Skeletal muscle cell (primary cell): ENCODE measurements at regions not wholly inside any gene's neighbourhood (a gene's known extent, or its start where the extent isn't known, plus 50 kb on each side); places are given as distances from the start of the nearest gene placed in this dataset.

Experiments
- DNase-seq: peaks from one replicate; pipeline ENCODE4 v3.0.0-alpha.2; 2010; ENCODE audit warnings: low read depth
- H3K4me3 ChIP-seq: 2 replicates; pipeline ENCODE4 v1.5.1; 2011; ENCODE audit warnings: low read depth, mild to moderate bottlenecking, control low read depth, low read length, moderate library complexity

DNA sequence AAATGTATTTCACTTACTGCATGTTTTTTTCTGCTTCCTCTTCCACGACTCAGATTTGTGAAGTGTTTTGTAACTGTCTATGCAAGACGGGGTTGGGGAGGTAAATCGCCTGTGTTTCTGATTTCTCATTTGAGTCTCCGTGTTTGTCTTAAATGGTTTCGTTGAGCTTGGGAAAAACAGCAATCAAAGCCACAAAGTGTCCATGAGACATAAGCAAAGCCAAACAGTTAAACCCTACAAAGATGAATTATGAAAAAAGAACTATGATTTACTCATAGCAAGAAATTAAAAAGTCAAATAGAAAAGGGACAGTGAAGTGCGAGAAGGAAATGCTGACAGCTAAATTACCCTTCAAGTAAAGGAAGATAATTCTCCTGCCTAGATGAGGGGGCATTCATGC is 164.3 kb upstream of the TMPO start:
- no peak overlapping the region for H3K4me3 ChIP-seq
- DNase-seq = no peak

DNA sequence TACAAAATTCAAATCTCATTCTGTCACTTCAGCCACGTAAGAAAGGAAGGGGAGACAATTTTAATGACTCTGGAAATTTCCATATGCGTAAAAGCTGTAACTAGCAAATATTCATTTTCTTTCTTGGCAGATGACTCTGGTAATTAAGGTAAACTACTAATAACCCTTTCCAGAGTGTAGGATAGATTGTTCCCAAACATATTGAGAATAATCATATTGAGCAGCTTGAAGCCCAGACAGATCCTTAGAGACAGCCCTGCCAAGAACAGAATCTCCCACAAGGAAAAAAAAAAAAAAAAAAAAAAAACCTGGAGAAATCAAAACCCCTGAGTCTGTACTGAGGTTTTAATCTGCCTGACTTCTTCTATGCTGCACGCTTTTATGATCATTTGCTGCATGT is 163.6 kb upstream of the TMPO start:
- no peak overlapping the region for H3K4me3 ChIP-seq
- DNase-seq = no peak

GRCh38 chr12:98352218-98352811 is 163.1 kb upstream of the TMPO start:
- DNase-seq = peak; percentile 57
- H3K4me3 ChIP-seq = no peak overlapping the region

GRCh38 chr12:98352835-98353234 is 162.6 kb upstream of the TMPO start:
- no peak overlapping the region for H3K4me3 ChIP-seq
- no peak for DNase-seq

- H3K4me3 ChIP-seq = no peak overlapping the region
- no peak for DNase-seq
These were observed 160.8 kb upstream of the TMPO start for GRCh38 chr12:98354520-98355035.

DNA sequence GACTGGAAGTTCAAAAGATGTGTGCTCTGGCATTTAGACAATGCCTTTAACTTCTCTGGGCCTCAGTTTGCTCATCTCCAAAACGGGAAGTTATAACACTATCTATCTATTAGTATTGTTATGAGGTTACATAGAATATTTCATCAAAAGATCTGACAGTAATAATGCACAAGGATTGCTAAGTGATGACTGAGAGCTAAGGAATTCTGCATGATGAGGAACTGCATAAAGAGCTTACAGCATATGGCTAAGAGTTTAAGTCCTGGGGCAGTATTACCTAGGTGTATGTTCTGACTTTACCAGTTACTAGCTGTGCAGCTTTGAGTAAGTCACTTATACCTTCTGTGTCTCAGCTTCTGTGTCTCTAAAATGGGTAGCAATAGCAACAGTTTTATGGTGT is 160.1 kb upstream of the TMPO start:
- no peak for DNase-seq
- H3K4me3 ChIP-seq = no peak overlapping the region

GRCh38 chr12:98355933-98356332 is 159.5 kb upstream of the TMPO start:
- no peak overlapping the region for H3K4me3 ChIP-seq
- no peak for DNase-seq

GRCh38 chr12:98358144-98358543 is 157.2 kb upstream of the TMPO start:
- DNase-seq = no peak
- no peak overlapping the region for H3K4me3 ChIP-seq

DNA sequence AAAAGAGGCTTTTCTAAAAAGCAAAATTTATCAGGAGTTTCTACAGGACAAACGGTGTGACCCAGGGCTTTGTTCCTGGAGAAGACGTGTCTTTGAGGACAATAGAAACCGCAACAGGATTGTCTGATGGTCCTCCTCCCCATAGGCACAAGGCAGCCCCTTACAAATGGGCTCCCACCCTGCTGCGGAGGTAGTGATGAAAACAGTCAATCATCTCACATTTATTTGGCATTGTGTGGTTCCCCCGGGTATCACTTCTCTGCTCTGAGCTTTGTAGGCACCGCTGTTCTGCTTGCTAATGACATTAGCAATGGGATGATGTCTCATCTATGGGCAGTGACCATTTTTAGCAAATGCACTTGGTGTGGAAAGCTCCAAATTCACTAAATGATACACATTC is 155.5 kb upstream of the TMPO start:
- no peak overlapping the region for H3K4me3 ChIP-seq
- DNase-seq = no peak

DNA sequence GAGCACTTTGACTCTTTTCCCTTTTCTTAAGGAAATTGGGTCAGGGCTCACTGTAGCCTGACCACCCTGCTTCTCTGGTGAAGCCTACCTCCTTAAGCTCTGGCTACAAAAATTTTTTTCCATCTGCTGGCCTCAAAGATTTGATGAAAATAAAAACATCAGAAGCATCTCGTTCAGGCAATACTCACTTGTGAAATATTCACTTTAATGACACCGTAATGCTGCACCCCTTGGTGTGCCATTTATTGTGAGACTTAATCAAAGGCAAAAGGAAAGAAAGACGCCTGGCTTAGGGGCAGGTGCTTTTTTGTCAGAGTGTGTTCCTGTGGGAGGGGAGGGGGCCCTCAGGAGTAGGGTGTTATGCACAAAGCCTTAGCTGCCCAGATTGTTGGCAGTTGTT is 155.0 kb upstream of the TMPO start:
- no peak overlapping the region for H3K4me3 ChIP-seq
- no peak for DNase-seq

- no peak overlapping the region for H3K4me3 ChIP-seq
- no peak for DNase-seq
These were observed 145.8 kb upstream of the TMPO start for GRCh38 chr12:98369581-98369980.

DNA sequence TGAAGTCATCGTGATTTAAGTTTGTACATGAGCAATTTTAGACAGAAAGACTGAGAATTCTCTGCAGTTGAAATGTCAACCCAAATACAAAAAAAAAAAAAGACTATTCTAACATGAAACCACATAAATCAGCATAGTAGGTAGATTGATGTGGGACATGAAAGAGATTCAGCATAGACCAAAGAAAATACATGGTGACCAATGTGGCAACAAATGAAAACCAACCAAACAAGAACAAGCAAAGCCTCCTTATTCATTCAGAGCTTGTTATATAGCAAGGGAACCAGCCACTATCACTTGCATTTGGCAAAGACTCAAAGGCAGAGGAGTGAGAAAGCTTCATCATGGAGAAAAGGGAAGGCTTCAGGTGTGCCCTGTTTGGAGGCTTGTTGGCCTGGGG is 144.4 kb upstream of the TMPO start:
- no peak overlapping the region for H3K4me3 ChIP-seq
- DNase-seq = no peak

GRCh38 chr12:98371419-98371818 is 144.0 kb upstream of the TMPO start:
- DNase-seq = no peak
- H3K4me3 ChIP-seq = no peak overlapping the region

DNA sequence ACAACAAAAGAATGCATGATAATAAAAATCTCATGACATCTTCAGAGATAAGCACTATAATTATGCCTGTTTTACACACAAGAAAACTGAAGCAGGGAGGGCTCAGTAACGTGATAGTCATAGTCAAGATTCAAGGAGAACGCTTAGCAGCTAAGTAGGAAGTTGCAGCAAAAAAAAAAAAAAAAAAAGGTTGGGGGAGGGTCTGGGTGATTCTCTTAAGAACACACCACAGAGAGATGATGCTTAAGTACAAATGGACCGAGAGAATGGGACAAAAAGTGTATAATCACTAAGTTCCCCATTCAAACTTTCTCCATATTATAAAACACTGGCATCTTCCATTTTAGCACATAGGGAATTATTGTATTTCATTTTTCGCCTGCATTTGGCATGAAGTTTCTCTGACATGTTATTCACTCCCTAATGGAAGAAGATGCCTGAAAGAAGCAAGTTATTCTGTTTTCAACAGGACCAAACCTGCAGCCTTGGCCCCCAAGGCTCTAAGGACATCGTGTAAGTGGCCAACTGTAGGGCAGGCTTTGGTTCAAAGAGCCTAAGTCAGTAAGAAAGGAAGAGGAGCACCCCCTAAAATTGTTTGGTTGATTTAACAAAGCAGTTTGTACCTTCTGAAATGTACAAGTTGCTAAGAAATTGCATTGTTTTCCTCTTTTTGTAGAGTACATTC is 142.9 kb upstream of the TMPO start:
- H3K4me3 ChIP-seq = no peak overlapping the region
- DNase-seq = no peak

- H3K4me3 ChIP-seq = no peak overlapping the region
- no peak for DNase-seq
These were observed 142.3 kb upstream of the TMPO start for GRCh38 chr12:98373025-98373554.

GRCh38 chr12:98374007-98374406 is 141.4 kb upstream of the TMPO start:
- H3K4me3 ChIP-seq = no peak overlapping the region
- DNase-seq = peak; percentile 12

DNA sequence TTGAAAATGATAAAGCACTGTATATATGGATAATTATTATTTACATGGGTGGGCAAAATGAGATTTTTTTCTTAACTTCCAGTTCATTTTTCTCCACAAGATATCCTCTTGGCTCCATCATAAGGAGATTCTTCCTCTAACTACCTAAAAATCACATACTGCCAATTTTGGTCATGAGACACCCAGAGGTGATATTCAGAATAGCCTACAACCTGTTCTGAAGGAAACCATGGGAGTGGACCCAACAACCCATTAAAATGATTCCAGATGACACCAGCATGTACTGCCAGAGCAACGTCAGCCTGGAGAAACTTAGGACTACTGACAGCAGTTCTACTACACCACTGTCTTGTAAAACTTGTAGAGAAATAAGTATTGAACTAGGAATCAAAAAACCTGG is 136.3 kb upstream of the TMPO start:
- no peak for DNase-seq
- H3K4me3 ChIP-seq = no peak overlapping the region

DNA sequence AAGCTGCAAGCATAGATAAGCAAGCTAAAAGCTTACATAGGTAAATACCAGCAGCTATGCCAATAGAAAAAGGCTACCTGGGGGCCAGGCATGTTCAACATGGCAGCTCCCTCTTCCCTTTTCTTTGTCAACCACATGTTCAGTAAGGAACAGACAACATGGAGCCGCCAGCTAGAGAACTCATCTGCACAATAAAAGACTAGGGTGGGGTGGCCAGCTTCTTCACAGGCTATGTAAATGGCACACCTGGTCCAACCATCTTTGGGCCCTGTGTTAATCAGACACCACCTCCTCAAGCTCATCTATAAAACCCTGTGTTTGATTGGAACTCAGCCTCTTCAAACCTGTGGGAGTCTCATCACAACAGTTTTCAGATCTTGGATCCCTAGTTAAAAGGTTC is 129.7 kb upstream of the TMPO start:
- no peak overlapping the region for H3K4me3 ChIP-seq
- no peak for DNase-seq

DNA sequence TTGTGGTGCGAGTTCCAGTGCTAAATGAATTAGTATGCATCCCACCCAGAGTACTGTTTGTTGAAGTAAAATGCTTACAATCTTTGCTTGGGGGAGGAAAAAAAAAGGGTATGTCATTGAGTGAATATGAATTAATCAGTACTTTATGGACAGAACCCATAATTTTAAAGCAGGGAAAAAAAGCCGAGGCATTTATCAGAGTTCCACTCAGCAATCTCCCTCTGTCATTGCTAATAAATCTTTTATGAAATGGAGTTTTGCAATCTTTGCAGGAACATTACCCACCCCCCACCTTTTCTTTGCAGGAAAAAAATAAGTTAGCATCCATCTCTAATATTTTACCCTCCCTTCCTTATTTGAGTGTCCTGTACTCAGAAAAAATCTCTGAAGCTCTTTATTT is 127.9 kb upstream of the TMPO start:
- no peak for DNase-seq
- H3K4me3 ChIP-seq = no peak overlapping the region

DNA sequence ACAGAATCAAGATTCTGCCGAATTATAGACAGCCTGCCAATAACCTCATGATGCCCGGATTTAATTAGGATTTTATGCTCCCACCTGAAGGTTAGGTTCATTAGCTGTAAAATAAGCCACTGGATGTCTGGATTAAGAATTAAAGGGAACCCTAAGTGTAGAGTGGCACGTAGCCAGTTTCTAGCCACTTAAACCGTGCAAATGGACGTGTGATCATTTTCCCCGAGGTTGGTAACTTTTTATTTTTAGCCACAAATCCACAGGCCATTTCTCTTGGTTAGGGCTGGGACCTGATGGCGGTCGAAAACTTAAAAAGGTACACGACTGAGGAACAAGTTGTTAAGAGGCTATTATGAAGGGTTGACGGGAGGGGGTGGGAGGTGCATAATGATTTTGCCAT is 127.3 kb upstream of the TMPO start:
- DNase-seq = no peak
- no peak overlapping the region for H3K4me3 ChIP-seq

- DNase-seq = no peak
- no peak overlapping the region for H3K4me3 ChIP-seq
These were observed 125.8 kb upstream of the TMPO start for GRCh38 chr12:98389593-98389992.
